ENCODE measurements at regions not wholly inside any gene's neighbourhood (a gene's known extent, or its start where the extent isn't known, plus 50 kb on each side); places are given as distances from the start of the nearest gene placed in this dataset.

- TF ChIP-seq CTCF (conservative IDR thresholded peaks at IDR 0.05; ENCODE audit: low read depth, low read length): no peak
- TF ChIP-seq EZH2 (IDR thresholded peaks at IDR 0.05; ENCODE audit: borderline replicate concordance, low read depth, low read length, poor library complexity, severe bottlenecking): no peak
Measured at GRCh38 chr4:62439051-62439450, 1238.9 kb downstream of the ADGRL3 start.

Data from A673 (cell line).